GM23338 (cell line): ENCODE measurements at regions not wholly inside any gene's neighbourhood (a gene's known extent, or its start where the extent isn't known, plus 50 kb on each side); places are given as distances from the start of the nearest gene placed in this dataset.

Source experiments
- ATAC-seq: fragments of 200-7000 bp; cut with Tn5 transposase; 3 replicates; pipeline ENCODE4 v1.9.1; 2020
- DNase-seq: peaks from one replicate; pipeline ENCODE4 v3.0.0-alpha.2; 2015; ENCODE audit warnings: low spot score
- H2AFZ ChIP-seq: fragments of 200-600 bp; sonication (generic); 2 replicates; pipeline ENCODE4 v1.8.0; 2016; ENCODE audit warnings: antibody characterized with exemption, mild to moderate bottlenecking, moderate library complexity
- H3F3A ChIP-seq: fragments of 200-600 bp; sonication (generic); replicated peaks from 2 replicates; pipeline ENCODE4 v1.8.0; 2017; ENCODE audit warnings: antibody characterized with exemption, mixed run types, low read depth
- H3K27ac ChIP-seq: fragments of 200-600 bp; sonication (generic); 2 replicates; pipeline ENCODE4 v1.6.1; 2016; ENCODE audit warnings: low read depth
- H3K27me3 ChIP-seq: fragments of 200-600 bp; sonication (generic); 2 replicates; pipeline ENCODE4 v1.8.0; 2016; ENCODE audit warnings: mild to moderate bottlenecking, mixed run types, moderate library complexity; ENCODE audit not compliant: insufficient read depth
- H3K36me3 ChIP-seq: fragments of 200-600 bp; sonication (generic); 2 replicates; pipeline ENCODE4 v1.8.0; 2016; ENCODE audit warnings: mild to moderate bottlenecking; ENCODE audit not compliant: insufficient read depth
- H3K4me1 ChIP-seq: fragments of 200-600 bp; sonication (generic); 2 replicates; pipeline ENCODE4 v1.8.0; 2016; ENCODE audit warnings: mild to moderate bottlenecking, moderate library complexity; ENCODE audit not compliant: insufficient read depth
- H3K4me2 ChIP-seq: fragments of 200-600 bp; sonication (generic); 2 replicates; pipeline ENCODE4 v1.7.1; 2017; ENCODE audit warnings: mixed run types
- H3K4me3 ChIP-seq: fragments of 200-600 bp; sonication (generic); 2 replicates; pipeline ENCODE4 v1.6.1; 2016; ENCODE audit warnings: mixed run types
- H3K79me2 ChIP-seq: fragments of 200-600 bp; sonication (generic); replicated peaks from 2 replicates; pipeline ENCODE4 v1.8.0; 2017; ENCODE audit warnings: mild to moderate bottlenecking; ENCODE audit not compliant: insufficient read depth
- H3K9me2 ChIP-seq: fragments of 200-600 bp; sonication (generic); 2 replicates; pipeline ENCODE4 v1.8.0; 2017; ENCODE audit not compliant: insufficient read depth
- H4K20me1 ChIP-seq: fragments of 200-600 bp; sonication (generic); replicated peaks from 2 replicates; pipeline ENCODE4 v1.8.0; 2017; ENCODE audit warnings: mild to moderate bottlenecking; ENCODE audit not compliant: insufficient read depth
- H3K27ac Mint-ChIP-seq: 2 replicates; pipeline ENCODE4 v1.8.0; 2020; ENCODE audit warnings: inconsistent platforms, mild to moderate bottlenecking, moderate library complexity, mixed read lengths
- H3K27me3 Mint-ChIP-seq: 3 replicates; pipeline ENCODE4 v1.8.0; 2022; ENCODE audit warnings: low read depth, mild to moderate bottlenecking, moderate library complexity, mixed read lengths, inconsistent platforms; ENCODE audit not compliant: insufficient read depth, poor library complexity
- H3K36me3 Mint-ChIP-seq: 3 replicates; pipeline ENCODE4 v1.8.0; 2021; ENCODE audit warnings: low read depth, mild to moderate bottlenecking, inconsistent platforms, moderate library complexity, mixed read lengths
- H3K4me1 Mint-ChIP-seq: 3 replicates; pipeline ENCODE4 v1.8.0; 2020; ENCODE audit warnings: mild to moderate bottlenecking, inconsistent platforms, mixed read lengths
- H3K4me3 Mint-ChIP-seq: 3 replicates; pipeline ENCODE4 v1.8.0; 2021; ENCODE audit warnings: moderate library complexity, mild to moderate bottlenecking, inconsistent platforms, mixed read lengths
- H3K9me3 Mint-ChIP-seq: 3 replicates; pipeline ENCODE4 v1.8.0; 2020; ENCODE audit warnings: moderate library complexity, mild to moderate bottlenecking, inconsistent platforms, mixed read lengths
- CREB1 ChIP-seq: fragments of 250-450 bp; sonication (Bioruptor Pico); IDR thresholded peaks from 2 replicates; pipeline ENCODE4 v1.5.0; 2020; ENCODE audit warnings: low read depth, mild to moderate bottlenecking, moderate library complexity
- ETS1 ChIP-seq: IDR thresholded peaks from 2 replicates; pipeline ENCODE4 v1.6.1; 2016; ENCODE audit warnings: antibody characterized with exemption
- EZH2 ChIP-seq: fragments of 200-600 bp; sonication (generic); IDR thresholded peaks from one replicate; pipeline ENCODE4 v1.8.0; 2017; ENCODE audit warnings: antibody characterized with exemption, mild to moderate bottlenecking, low read depth; ENCODE audit not compliant: unreplicated experiment
- JUNB ChIP-seq: IDR thresholded peaks from one replicate; pipeline ENCODE4 v1.6.1; 2016; ENCODE audit warnings: antibody characterized with exemption; ENCODE audit not compliant: unreplicated experiment
- NANOG ChIP-seq: IDR thresholded peaks from 2 replicates; pipeline ENCODE4 v1.6.1; 2016; ENCODE audit warnings: antibody characterized with exemption, borderline replicate concordance
- ZNF114 ChIP-seq: fragments of 250-450 bp; sonication (Bioruptor Pico); IDR thresholded peaks from 2 replicates; pipeline ENCODE4 v1.5.0; 2020; ENCODE audit warnings: mild to moderate bottlenecking, moderate library complexity
- ZNF462 ChIP-seq: fragments of 250-450 bp; sonication (Bioruptor Pico); IDR thresholded peaks from 2 replicates; pipeline ENCODE4 v1.5.0; 2020; ENCODE audit warnings: mild to moderate bottlenecking, moderate library complexity

DNA sequence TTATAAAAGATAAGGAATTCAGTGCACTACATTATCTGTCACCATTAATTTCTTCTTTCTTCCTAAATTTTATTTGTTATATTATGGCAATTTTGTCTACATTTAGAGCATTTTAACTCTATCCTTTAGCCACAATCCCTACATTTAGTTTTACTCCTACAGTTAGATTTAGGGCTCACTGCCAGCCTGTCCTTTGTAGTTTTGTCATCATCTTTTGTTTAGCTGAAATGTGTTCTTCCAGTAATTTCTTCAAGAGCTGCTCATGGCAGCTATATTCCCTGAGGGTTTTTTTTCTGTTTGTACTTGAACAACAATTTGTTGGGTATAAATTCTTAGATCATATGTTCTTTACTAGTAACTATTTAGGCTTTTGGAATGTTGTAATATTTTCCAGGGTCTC, 72.7 kb upstream of the B3GAT2 start (continued):
- TF ChIP-seq ZNF462 (CRISPR knock-in tag) (no peak), NANOG (no peak), JUNB (no peak)

- Histone ChIP-seq H3F3A (no peaks in the 10 kb centered on the region), H3K27ac (no peak overlapping the region), H3K79me2 (no peaks in the 10 kb centered on the region), H3K4me3 (no peak overlapping the region), H3K36me3 (no peaks in the 10 kb centered on the region), H3K9me2 (peaks cover 14% of the 10 kb centered on the region; the same call in 1 of the 2 replicates), H4K20me1 (no peaks in the 10 kb centered on the region), H3K4me2 (no peak overlapping the region), H2AFZ (no peak overlapping the region), H3K27me3 (no peaks in the 10 kb centered on the region), H3K4me1 (no peaks in the 10 kb centered on the region)
- peaks cover 2% of the 10 kb centered on the region for H3K27me3 Mint-ChIP-seq
- DNase-seq = no peak
- H3K36me3 Mint-ChIP-seq = no peaks in the 10 kb centered on the region
- H3K4me3 Mint-ChIP-seq = no peak overlapping the region
- no peak for ATAC-seq
- peaks cover 9% of the 10 kb centered on the region for H3K4me1 Mint-ChIP-seq
- no peak overlapping the region for H3K27ac Mint-ChIP-seq
- peaks cover 3% of the 10 kb centered on the region; the same call in 1 of the 3 replicates for H3K9me3 Mint-ChIP-seq
- TF ChIP-seq ZNF114 (CRISPR knock-in tag) = no peak
- TF ChIP-seq NANOG = no peak
- no peak for TF ChIP-seq ETS1
- no peak for TF ChIP-seq EZH2
- TF ChIP-seq CREB1 = no peak
- TF ChIP-seq ZNF462 (CRISPR knock-in tag) = no peak
Measured at GRCh38 chr6:71031912-71032311, 75.1 kb upstream of the B3GAT2 start.
